ENCODE measurements at regions not wholly inside any gene's neighbourhood (a gene's known extent, or its start where the extent isn't known, plus 50 kb on each side); places are given as distances from the start of the nearest gene placed in this dataset.

- no peak overlapping the region for H3K4me3 ChIP-seq (ENCODE audit: low read length)
- no peaks in the 10 kb centered on the region for H3K4me1 ChIP-seq (ENCODE audit: low read length)
- no peaks in the 10 kb centered on the region for H3K36me3 ChIP-seq (replicated peaks; ENCODE audit: low read depth, low read length)
- no peaks in the 10 kb centered on the region for H4K20me1 ChIP-seq (ENCODE audit: insufficient read depth, low read length)
- no peaks in the 10 kb centered on the region for H3K9me3 ChIP-seq (ENCODE audit: insufficient read depth, low read length)
- no peak for TF ChIP-seq EZH2phosphoT487 (IDR thresholded peaks at IDR 0.05; ENCODE audit: low read depth)
- TF ChIP-seq CTCF (IDR thresholded peaks at IDR 0.05; ENCODE audit: low read depth, low read length): no peak
- H3K79me2 ChIP-seq (ENCODE audit: low read length): no peaks in the 10 kb centered on the region
- no peak overlapping the region for H2AFZ ChIP-seq (ENCODE audit: low read depth, low read length)
- no peak overlapping the region for H3K9ac ChIP-seq (ENCODE audit: low read length)
- no peaks in the 10 kb centered on the region for H3K27me3 ChIP-seq (ENCODE audit: low read depth, low read length)
- no peak overlapping the region for H3K4me2 ChIP-seq (ENCODE audit: low read length)
- H3K27ac ChIP-seq (ENCODE audit: low read length): no peak overlapping the region
Observed at GRCh38 chr12:39081910-39082309, 176.5 kb upstream of the CPNE8 start.

- no peak overlapping the region for H2AFZ ChIP-seq (ENCODE audit: low read depth, low read length)
- no peaks in the 10 kb centered on the region for H3K9me3 ChIP-seq (ENCODE audit: insufficient read depth, low read length)
- H3K79me2 ChIP-seq (ENCODE audit: low read length): no peaks in the 10 kb centered on the region
- no peaks in the 10 kb centered on the region for H4K20me1 ChIP-seq (ENCODE audit: insufficient read depth, low read length)
- H3K27me3 ChIP-seq (ENCODE audit: low read depth, low read length): no peaks in the 10 kb centered on the region
- no peak overlapping the region for H3K4me3 ChIP-seq (ENCODE audit: low read length)
- TF ChIP-seq CTCF (IDR thresholded peaks at IDR 0.05; ENCODE audit: low read depth, low read length) (no peak), EZH2phosphoT487 (IDR thresholded peaks at IDR 0.05; ENCODE audit: low read depth) (no peak)
- no peaks in the 10 kb centered on the region for H3K36me3 ChIP-seq (replicated peaks; ENCODE audit: low read depth, low read length)
- H3K4me1 ChIP-seq (ENCODE audit: low read length): no peaks in the 10 kb centered on the region
- H3K4me2 ChIP-seq (ENCODE audit: low read length): no peak overlapping the region
- no peak overlapping the region for H3K27ac ChIP-seq (ENCODE audit: low read length)
- H3K9ac ChIP-seq (ENCODE audit: low read length): no peak overlapping the region
Observed at GRCh38 chr12:39077226-39077625, 171.8 kb upstream of the CPNE8 start.

- no peak overlapping the region for H3K4me3 ChIP-seq (ENCODE audit: low read length)
- no peaks in the 10 kb centered on the region for H4K20me1 ChIP-seq (ENCODE audit: insufficient read depth, low read length)
- no peak for TF ChIP-seq CTCF (IDR thresholded peaks at IDR 0.05; ENCODE audit: low read depth, low read length)
- H2AFZ ChIP-seq (ENCODE audit: low read depth, low read length): no peak overlapping the region
- no peak overlapping the region for H3K27ac ChIP-seq (ENCODE audit: low read length)
- H3K4me1 ChIP-seq (ENCODE audit: low read length): no peaks in the 10 kb centered on the region
- no peak overlapping the region for H3K9ac ChIP-seq (ENCODE audit: low read length)
- H3K27me3 ChIP-seq (ENCODE audit: low read depth, low read length): no peaks in the 10 kb centered on the region
- H3K36me3 ChIP-seq (replicated peaks; ENCODE audit: low read depth, low read length): no peaks in the 10 kb centered on the region
- no peaks in the 10 kb centered on the region for H3K79me2 ChIP-seq (ENCODE audit: low read length)
- H3K9me3 ChIP-seq (ENCODE audit: insufficient read depth, low read length): no peaks in the 10 kb centered on the region
- H3K4me2 ChIP-seq (ENCODE audit: low read length): no peak overlapping the region
Observed at GRCh38 chr12:39074063-39074462, 168.7 kb upstream of the CPNE8 start.

- Histone ChIP-seq H3K4me2 (ENCODE audit: low read length) (no peak overlapping the region), H3K9me3 (ENCODE audit: insufficient read depth, low read length) (no peaks in the 10 kb centered on the region), H3K79me2 (ENCODE audit: low read length) (no peaks in the 10 kb centered on the region), H4K20me1 (ENCODE audit: insufficient read depth, low read length) (no peaks in the 10 kb centered on the region), H3K27me3 (ENCODE audit: low read depth, low read length) (no peaks in the 10 kb centered on the region), H3K36me3 (replicated peaks; ENCODE audit: low read depth, low read length) (no peaks in the 10 kb centered on the region), H3K9ac (ENCODE audit: low read length) (no peak overlapping the region), H2AFZ (ENCODE audit: low read depth, low read length) (no peak overlapping the region), H3K27ac (ENCODE audit: low read length) (no peak overlapping the region), H3K4me3 (ENCODE audit: low read length) (no peak overlapping the region), H3K4me1 (ENCODE audit: low read length) (no peaks in the 10 kb centered on the region)
- TF ChIP-seq EZH2phosphoT487 (IDR thresholded peaks at IDR 0.05; ENCODE audit: low read depth) (no peak), CTCF (IDR thresholded peaks at IDR 0.05; ENCODE audit: low read depth, low read length) (no peak)
Observed at GRCh38 chr12:39072658-39073057, 167.3 kb upstream of the CPNE8 start.

Data from OCI-LY3 (cell line).